ENCODE measurements at regions not wholly inside any gene's neighbourhood (a gene's known extent, or its start where the extent isn't known, plus 50 kb on each side); places are given as distances from the start of the nearest gene placed in this dataset.

GRCh38 chr6:11345536-11345935 is 113.1 kb upstream of the NEDD9 start:
- no peak overlapping the region for H3K4me3 ChIP-seq
- H3K9me3 ChIP-seq: no peaks in the 10 kb centered on the region
- H3K27me3 ChIP-seq: no peaks in the 10 kb centered on the region
- no peaks in the 10 kb centered on the region for H3K36me3 ChIP-seq
- 100% methylated on average over 1 of the region's 5 CpGs for WGBS (ENCODE audit: insufficient coverage, low coverage, low lambda C conversion rate, missing lambda C conversion rate)
- no peak for TF ChIP-seq POLR2A (IDR thresholded peaks at IDR 0.05)
- TF ChIP-seq CTCF (IDR thresholded peaks at IDR 0.05): no peak
- intact Hi-C loops (cut with DNase I): no loop called here
- ATAC-seq (no peak), DNase-seq (no peak)
- H3K27ac ChIP-seq: no peak overlapping the region
- H3K4me1 ChIP-seq: peaks cover 0 to 8% (median 0%) of the 10 kb centered on the region in 4 donors

GRCh38 chr6:11343963-11344723 is 111.7 kb upstream of the NEDD9 start:
- WGBS (ENCODE audit: insufficient coverage, low coverage, low lambda C conversion rate, missing lambda C conversion rate): 60% methylated on average over 5 of the region's 6 CpGs
- H3K27me3 ChIP-seq: no peaks in the 10 kb centered on the region
- H3K27ac ChIP-seq: no peak overlapping the region
- H3K4me1 ChIP-seq: peaks cover 0 to 7% (median 0%) of the 10 kb centered on the region in 4 donors
- intact Hi-C loops (cut with DNase I): no loop called here
- H3K4me3 ChIP-seq: no peak overlapping the region
- no peaks in the 10 kb centered on the region for H3K36me3 ChIP-seq
- ATAC-seq (peak; percentile 64 to 91 (median 70)), DNase-seq (peak in 1 of 3 donors; percentile 37)
- no peaks in the 10 kb centered on the region for H3K9me3 ChIP-seq
- TF ChIP-seq POLR2A (IDR thresholded peaks at IDR 0.05): no peak
- no peak for TF ChIP-seq CTCF (IDR thresholded peaks at IDR 0.05)

- peak; percentile 35 to 65 (median 57) for ATAC-seq
- no peak for TF ChIP-seq POLR2A (IDR thresholded peaks at IDR 0.05)
- no peak for TF ChIP-seq CTCF (IDR thresholded peaks at IDR 0.05)
- H3K4me1 ChIP-seq: peaks cover 0 to 7% (median 0%) of the 10 kb centered on the region in 4 donors
- H3K27ac ChIP-seq: no peak overlapping the region
- WGBS (ENCODE audit: insufficient coverage, low coverage, low lambda C conversion rate, missing lambda C conversion rate): 10% methylated on average over 2 of the region's 2 CpGs
- intact Hi-C loops (cut with DNase I): no loop called here
- H3K36me3 ChIP-seq: no peaks in the 10 kb centered on the region
- H3K9me3 ChIP-seq: no peaks in the 10 kb centered on the region
- H3K4me3 ChIP-seq: no peak overlapping the region
- no peaks in the 10 kb centered on the region for H3K27me3 ChIP-seq
- no peak for DNase-seq
Measured at GRCh38 chr6:11341867-11342266, 109.4 kb upstream of the NEDD9 start.

- TF ChIP-seq CTCF (IDR thresholded peaks at IDR 0.05): no peak
- TF ChIP-seq POLR2A (IDR thresholded peaks at IDR 0.05): no peak
- Histone ChIP-seq H3K27me3 (no peaks in the 10 kb centered on the region), H3K27ac (no peak overlapping the region), H3K4me3 (no peak overlapping the region), H3K4me1 (peaks cover 0 to 7% (median 0%) of the 10 kb centered on the region in 4 donors), H3K36me3 (no peaks in the 10 kb centered on the region), H3K9me3 (no peaks in the 10 kb centered on the region)
- DNase-seq: no peak
- 89% methylated on average over 3 of the region's 3 CpGs for WGBS (ENCODE audit: insufficient coverage, low coverage, low lambda C conversion rate, missing lambda C conversion rate)
- intact Hi-C loops (cut with DNase I): no loop called here
- ATAC-seq: no peak
Measured at GRCh38 chr6:11341303-11341702, 108.8 kb upstream of the NEDD9 start.
